ENCODE measurements at regions not wholly inside any gene's neighbourhood (a gene's known extent, or its start where the extent isn't known, plus 50 kb on each side); places are given as distances from the start of the nearest gene placed in this dataset.

DNA sequence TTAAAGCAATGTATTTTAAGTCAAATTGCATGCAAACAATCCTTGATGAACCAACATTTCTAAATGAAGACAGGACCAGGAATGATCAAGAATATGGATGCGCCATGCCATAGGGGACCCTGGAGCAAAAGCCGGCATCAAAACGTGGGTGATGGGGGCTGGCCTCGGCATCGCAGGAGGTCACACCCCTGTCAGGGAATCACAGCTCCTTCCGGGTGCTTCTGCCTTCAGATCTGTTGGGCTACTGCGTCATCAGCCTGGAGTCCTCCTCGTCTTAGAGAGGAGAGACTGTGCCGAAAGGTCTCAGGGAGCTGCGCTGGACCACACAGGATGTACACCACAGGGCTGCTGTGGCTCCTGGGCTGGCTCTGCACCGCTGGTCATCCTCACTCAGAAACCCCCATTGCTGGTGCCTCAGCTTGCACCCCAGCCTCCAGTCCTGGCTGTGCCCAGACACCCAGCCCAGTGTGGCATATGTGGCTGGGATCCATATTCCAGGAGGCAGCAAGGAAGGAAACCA lies 152.9 kb upstream of the PPP1R26 start:
- no peak overlapping the region for H3K4me3 ChIP-seq (ENCODE audit: control insufficient read depth, low read depth, low read length)
- DNase-seq (ENCODE audit: low read depth), result no peak
- TF ChIP-seq, protein P1, sequence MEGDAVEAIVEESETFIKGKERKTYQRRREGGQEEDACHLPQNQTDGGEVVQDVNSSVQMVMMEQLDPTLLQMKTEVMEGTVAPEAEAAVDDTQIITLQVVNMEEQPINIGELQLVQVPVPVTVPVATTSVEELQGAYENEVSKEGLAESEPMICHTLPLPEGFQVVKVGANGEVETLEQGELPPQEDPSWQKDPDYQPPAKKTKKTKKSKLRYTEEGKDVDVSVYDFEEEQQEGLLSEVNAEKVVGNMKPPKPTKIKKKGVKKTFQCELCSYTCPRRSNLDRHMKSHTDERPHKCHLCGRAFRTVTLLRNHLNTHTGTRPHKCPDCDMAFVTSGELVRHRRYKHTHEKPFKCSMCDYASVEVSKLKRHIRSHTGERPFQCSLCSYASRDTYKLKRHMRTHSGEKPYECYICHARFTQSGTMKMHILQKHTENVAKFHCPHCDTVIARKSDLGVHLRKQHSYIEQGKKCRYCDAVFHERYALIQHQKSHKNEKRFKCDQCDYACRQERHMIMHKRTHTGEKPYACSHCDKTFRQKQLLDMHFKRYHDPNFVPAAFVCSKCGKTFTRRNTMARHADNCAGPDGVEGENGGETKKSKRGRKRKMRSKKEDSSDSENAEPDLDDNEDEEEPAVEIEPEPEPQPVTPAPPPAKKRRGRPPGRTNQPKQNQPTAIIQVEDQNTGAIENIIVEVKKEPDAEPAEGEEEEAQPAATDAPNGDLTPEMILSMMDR (conservative IDR thresholded peaks at IDR 0.05; ENCODE audit: control insufficient read depth, insufficient read depth, low read depth, low read length), result no peak

DNA sequence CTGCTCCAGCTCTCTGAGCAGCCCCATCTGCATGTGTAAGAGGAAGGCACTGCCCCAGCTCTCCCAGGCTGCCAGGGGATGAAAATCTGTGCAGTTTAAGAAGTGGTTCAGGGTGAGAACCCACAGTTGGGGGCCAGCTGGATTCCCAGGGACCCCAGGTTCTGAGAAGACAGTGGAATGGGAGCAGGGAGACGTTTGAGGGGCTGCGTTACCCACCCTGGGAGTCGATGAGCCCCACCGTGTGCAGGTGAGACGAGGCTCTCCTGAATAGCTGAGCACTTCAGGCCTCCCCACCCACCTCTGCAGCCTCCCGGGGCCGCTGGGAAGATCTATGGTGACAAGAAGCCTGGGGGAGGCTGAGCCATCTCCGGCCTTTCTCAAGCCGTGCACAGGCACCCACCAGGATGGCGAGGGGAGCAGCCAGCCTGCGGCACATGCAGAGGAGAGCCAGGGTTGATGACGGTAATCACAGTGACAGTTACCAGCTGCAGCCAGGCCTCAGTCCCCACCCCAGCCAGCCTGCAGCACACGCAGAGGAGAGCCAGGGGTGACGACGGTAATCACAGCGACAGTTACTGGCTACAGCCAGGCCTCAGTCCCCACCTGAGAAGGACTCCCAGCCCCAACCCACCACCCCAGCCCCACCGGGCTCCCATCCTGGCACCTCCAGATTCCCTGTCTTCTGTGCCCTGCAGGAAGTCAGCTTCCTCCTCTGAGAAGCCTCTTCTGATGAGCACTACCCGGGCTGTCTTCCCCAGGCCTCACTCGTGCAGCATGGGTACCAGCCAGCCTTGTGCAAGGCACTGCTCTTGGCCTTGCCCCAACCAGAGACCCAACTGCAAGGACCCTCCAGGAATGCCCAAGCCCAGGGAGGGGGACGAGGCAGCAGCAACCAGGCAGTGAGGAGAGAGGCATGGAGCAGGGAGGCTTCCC lies 150.8 kb upstream of the PPP1R26 start:
- DNase-seq (ENCODE audit: low read depth), result no peak
- H3K4me3 ChIP-seq (ENCODE audit: control insufficient read depth, low read depth, low read length), result no peak overlapping the region
- TF ChIP-seq, protein P1 (conservative IDR thresholded peaks at IDR 0.05; ENCODE audit: control insufficient read depth, insufficient read depth, low read depth, low read length), result no peak

DNA sequence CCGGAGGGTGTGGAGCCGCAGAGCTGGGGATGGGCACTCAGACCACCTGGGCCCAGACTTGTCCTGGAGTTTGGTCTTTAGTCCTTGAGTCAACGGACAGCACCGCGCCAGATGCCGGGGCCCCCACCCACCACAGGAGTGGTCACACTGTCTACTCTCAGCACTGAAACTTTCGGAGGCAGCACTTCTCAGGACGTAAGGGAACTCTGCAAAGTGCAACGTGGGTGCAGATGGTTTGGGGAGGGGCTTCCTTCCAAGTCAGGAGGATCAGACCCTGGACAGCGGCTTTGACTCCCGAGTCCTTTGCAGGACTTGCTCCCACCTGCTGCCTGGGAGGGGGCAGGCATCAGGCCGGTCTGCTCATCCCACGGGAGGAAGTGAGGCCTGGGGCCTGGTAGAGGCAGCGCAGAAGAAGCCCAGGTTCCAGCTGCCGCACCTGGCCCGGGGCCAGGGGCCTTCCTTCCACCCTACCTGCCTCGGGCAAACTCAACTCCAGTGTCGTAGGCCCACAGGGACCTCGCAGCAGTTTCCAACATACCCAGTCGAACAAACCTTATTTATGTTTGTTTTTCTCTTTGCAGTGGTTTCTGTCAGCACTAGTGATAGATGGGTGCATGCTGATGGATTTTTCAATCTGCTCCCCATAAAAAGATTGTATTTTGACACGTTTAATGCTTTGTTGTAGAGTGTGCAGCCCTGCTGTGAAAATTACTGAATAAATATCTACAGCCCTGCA lies 149.8 kb upstream of the PPP1R26 start:
- no peak overlapping the region for H3K4me3 ChIP-seq (ENCODE audit: control insufficient read depth, low read depth, low read length)
- TF ChIP-seq, protein P1 (conservative IDR thresholded peaks at IDR 0.05; ENCODE audit: control insufficient read depth, insufficient read depth, low read depth, low read length), result no peak
- no peak for DNase-seq (ENCODE audit: low read depth)

DNA sequence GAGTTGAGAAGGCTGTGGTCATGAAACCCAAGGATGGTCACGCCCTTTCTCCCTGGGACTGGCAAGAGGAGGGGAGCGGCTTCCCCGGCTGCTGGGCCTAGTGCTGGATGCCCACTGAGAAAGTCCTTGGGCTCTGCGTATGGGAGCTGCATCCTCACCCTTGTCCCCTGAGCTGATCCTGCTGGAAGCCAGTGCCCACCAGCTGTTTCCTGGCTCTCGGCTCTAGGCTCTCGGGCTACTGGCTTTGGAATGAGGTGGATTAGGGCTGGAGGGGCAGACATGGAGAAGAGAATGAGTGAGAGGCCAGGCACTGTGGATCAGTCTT lies 149.3 kb upstream of the PPP1R26 start:
- DNase-seq (ENCODE audit: low read depth), result no peak
- TF ChIP-seq, protein P1 (conservative IDR thresholded peaks at IDR 0.05; ENCODE audit: control insufficient read depth, insufficient read depth, low read depth, low read length), result no peak
- no peak overlapping the region for H3K4me3 ChIP-seq (ENCODE audit: control insufficient read depth, low read depth, low read length)

DNA sequence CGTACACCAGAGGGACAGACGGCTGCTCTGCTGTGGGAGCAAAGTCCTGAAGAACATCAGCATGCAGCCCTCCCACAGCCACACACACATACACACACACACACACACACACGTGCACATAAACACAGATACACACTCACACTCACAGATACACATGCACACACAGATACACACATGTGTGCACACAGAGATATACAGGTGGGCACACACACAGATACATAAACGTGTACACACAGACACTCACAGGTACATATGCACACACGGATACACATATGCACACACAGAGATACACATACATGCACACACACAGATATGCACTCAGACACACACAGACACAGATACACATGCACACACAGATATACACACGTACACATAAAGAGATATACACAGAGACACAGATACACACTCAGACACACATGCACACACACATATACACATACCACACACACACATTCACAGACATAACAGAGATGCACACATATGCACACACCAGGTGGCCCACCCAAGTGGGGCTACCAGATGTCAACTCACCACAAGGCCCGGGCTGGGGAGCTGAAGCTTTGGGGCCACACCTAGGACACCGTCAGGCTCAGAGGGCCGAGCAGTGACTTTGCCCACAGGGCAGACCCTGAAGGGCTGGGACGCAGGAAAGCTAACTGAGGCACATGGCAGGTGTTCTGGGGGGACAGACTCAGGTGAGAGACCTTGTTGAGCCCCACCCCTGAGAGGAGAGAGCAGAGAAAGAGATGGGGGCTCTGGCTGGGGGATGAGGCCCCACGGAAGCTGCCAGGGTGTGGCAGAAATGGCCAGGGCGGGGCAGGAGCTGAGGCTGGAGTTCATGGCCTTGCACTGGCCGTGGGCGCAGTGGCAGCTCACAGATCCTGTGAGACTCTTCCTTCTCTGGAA lies 148.6 kb upstream of the PPP1R26 start:
- H3K4me3 ChIP-seq (ENCODE audit: control insufficient read depth, low read depth, low read length), result no peak overlapping the region
- DNase-seq (ENCODE audit: low read depth), result no peak
- TF ChIP-seq, protein P1 (conservative IDR thresholded peaks at IDR 0.05; ENCODE audit: control insufficient read depth, insufficient read depth, low read depth, low read length), result no peak

DNA sequence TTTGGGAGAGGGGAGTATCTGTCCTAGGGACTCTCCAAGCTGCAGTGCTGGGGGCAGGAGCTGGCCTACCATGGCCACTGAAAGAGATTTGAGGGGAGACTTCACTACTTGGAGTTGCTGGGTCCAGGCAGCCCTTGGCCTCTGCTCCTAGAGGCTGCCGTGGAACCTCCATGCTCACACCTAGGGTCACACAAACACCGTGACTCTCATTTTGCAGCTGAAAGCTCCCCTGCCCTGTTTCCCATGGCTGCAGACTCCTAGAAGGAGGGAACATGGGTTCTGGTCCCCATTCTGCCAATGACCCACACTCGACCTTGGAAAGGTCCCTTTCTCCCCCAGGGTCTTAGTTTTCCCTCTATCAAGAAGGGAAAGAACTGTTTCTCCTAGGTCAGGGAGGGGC lies 147.1 kb upstream of the PPP1R26 start:
- DNase-seq (ENCODE audit: low read depth), result no peak
- TF ChIP-seq, protein P1 (conservative IDR thresholded peaks at IDR 0.05; ENCODE audit: control insufficient read depth, insufficient read depth, low read depth, low read length), result no peak

More for the DNA sequence above, 147.1 kb upstream of the PPP1R26 start:
- H3K4me3 ChIP-seq (ENCODE audit: control insufficient read depth, low read depth, low read length), result no peak overlapping the region

Measured in fibroblast of mammary gland (primary cell).